ENCODE measurements at regions not wholly inside any gene's neighbourhood (a gene's known extent, or its start where the extent isn't known, plus 50 kb on each side); places are given as distances from the start of the nearest gene placed in this dataset.
"Not testable (repeated sequence)": the region's sequence is repeated elsewhere in the genome, so short reads cannot be mapped to it uniquely, and the experiment has no call there.

GRCh38 chr17:82998637-82999036 is 80.8 kb upstream of the METRNL start:
- no peak for DNase-seq

GRCh38 chr17:83000738-83001137 is 78.7 kb upstream of the METRNL start:
- DNase-seq: no peak

GRCh38 chr17:83002118-83002805 is 77.1 kb upstream of the METRNL start:
- DNase-seq: no peak

- DNase-seq: no peak
These were observed 74.5 kb upstream of the METRNL start for GRCh38 chr17:83004791-83005380.

GRCh38 chr17:83005639-83006038 is 73.8 kb upstream of the METRNL start:
- no peak for DNase-seq

GRCh38 chr17:83006515-83007455 is 72.6 kb upstream of the METRNL start:
- no peak for DNase-seq

GRCh38 chr17:83007504-83008185 is 71.8 kb upstream of the METRNL start:
- DNase-seq: no peak

GRCh38 chr17:83008186-83008510 is 71.3 kb upstream of the METRNL start:
- DNase-seq: no peak

GRCh38 chr17:83008526-83008925 is 70.9 kb upstream of the METRNL start:
- no peak for DNase-seq

GRCh38 chr17:83009414-83010205 is 69.8 kb upstream of the METRNL start:
- no peak for DNase-seq

GRCh38 chr17:83010206-83011200 is 68.9 kb upstream of the METRNL start:
- DNase-seq: no peak

GRCh38 chr17:83011676-83012075 is 67.7 kb upstream of the METRNL start:
- DNase-seq: not testable (repeated sequence)

- no peak for DNase-seq
These were observed 67.1 kb upstream of the METRNL start for GRCh38 chr17:83012200-83012785.

- DNase-seq: no peak
These were observed 66.3 kb upstream of the METRNL start for GRCh38 chr17:83012868-83013778.

- no peak for DNase-seq
These were observed 65.7 kb upstream of the METRNL start for GRCh38 chr17:83013779-83014117.

- DNase-seq: peak; percentile 58
These were observed 65.1 kb upstream of the METRNL start for GRCh38 chr17:83014297-83014696.

GRCh38 chr17:83014940-83015910 is 64.2 kb upstream of the METRNL start:
- DNase-seq: no peak

- no peak for DNase-seq
These were observed 60.7 kb upstream of the METRNL start for GRCh38 chr17:83018658-83019193.
